HFFc6 (cell line): ENCODE measurements at regions not wholly inside any gene's neighbourhood (a gene's known extent, or its start where the extent isn't known, plus 50 kb on each side); places are given as distances from the start of the nearest gene placed in this dataset.

Experiments
- DNase-seq: peaks from one replicate; pipeline ENCODE4 v3.0.0-alpha.2; 2018
- H3K27ac Mint-ChIP-seq: 2 replicates; pipeline ENCODE4 v1.8.0; 2020; ENCODE audit warnings: mild to moderate bottlenecking, mixed read lengths
- H3K27me3 Mint-ChIP-seq: 2 replicates; pipeline ENCODE4 v1.8.0; 2021; ENCODE audit warnings: mild to moderate bottlenecking, moderate library complexity, mixed read lengths; ENCODE audit not compliant: insufficient read depth
- H3K36me3 Mint-ChIP-seq: 2 replicates; pipeline ENCODE4 v1.8.0; 2021; ENCODE audit warnings: low read depth, mixed read lengths
- H3K4me1 Mint-ChIP-seq: 2 replicates; pipeline ENCODE4 v1.8.0; 2020; ENCODE audit warnings: low read depth, mixed read lengths
- H3K4me3 Mint-ChIP-seq: 2 replicates; pipeline ENCODE4 v1.8.0; 2020; ENCODE audit warnings: mild to moderate bottlenecking, moderate library complexity, mixed read lengths
- H3K9me3 Mint-ChIP-seq: 2 replicates; pipeline ENCODE4 v1.8.0; 2020; ENCODE audit warnings: mild to moderate bottlenecking, mixed read lengths
- TF ChIP-seq, protein P1 (sequence below): fragments of 200-600 bp; sonication (generic); IDR thresholded peaks from 2 replicates; pipeline ENCODE4 v1.5.0; 2021; ENCODE audit warnings: antibody characterized with exemption, mild to moderate bottlenecking

GRCh38 chr9:16315720-16316119, 554.8 kb downstream of the BNC2 start:
- Mint-ChIP-seq H3K4me3 (no peak overlapping the region), H3K9me3 (no peaks in the 10 kb centered on the region), H3K27ac (no peak overlapping the region), H3K4me1 (no peaks in the 10 kb centered on the region; the same call in 1 of the 2 replicates), H3K27me3 (peaks cover 9% of the 10 kb centered on the region), H3K36me3 (no peaks in the 10 kb centered on the region)
- TF ChIP-seq, protein P1, sequence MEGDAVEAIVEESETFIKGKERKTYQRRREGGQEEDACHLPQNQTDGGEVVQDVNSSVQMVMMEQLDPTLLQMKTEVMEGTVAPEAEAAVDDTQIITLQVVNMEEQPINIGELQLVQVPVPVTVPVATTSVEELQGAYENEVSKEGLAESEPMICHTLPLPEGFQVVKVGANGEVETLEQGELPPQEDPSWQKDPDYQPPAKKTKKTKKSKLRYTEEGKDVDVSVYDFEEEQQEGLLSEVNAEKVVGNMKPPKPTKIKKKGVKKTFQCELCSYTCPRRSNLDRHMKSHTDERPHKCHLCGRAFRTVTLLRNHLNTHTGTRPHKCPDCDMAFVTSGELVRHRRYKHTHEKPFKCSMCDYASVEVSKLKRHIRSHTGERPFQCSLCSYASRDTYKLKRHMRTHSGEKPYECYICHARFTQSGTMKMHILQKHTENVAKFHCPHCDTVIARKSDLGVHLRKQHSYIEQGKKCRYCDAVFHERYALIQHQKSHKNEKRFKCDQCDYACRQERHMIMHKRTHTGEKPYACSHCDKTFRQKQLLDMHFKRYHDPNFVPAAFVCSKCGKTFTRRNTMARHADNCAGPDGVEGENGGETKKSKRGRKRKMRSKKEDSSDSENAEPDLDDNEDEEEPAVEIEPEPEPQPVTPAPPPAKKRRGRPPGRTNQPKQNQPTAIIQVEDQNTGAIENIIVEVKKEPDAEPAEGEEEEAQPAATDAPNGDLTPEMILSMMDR: no peak
- no peak for DNase-seq

GRCh38 chr9:16316456-16316855, 554.0 kb downstream of the BNC2 start:
- Mint-ChIP-seq H3K4me1 (peaks cover 7% of the 10 kb centered on the region), H3K36me3 (no peaks in the 10 kb centered on the region), H3K27ac (no peak overlapping the region), H3K4me3 (no peak overlapping the region), H3K9me3 (no peaks in the 10 kb centered on the region), H3K27me3 (peaks cover 9% of the 10 kb centered on the region)
- TF ChIP-seq, protein P1: no peak
- no peak for DNase-seq

DNA sequence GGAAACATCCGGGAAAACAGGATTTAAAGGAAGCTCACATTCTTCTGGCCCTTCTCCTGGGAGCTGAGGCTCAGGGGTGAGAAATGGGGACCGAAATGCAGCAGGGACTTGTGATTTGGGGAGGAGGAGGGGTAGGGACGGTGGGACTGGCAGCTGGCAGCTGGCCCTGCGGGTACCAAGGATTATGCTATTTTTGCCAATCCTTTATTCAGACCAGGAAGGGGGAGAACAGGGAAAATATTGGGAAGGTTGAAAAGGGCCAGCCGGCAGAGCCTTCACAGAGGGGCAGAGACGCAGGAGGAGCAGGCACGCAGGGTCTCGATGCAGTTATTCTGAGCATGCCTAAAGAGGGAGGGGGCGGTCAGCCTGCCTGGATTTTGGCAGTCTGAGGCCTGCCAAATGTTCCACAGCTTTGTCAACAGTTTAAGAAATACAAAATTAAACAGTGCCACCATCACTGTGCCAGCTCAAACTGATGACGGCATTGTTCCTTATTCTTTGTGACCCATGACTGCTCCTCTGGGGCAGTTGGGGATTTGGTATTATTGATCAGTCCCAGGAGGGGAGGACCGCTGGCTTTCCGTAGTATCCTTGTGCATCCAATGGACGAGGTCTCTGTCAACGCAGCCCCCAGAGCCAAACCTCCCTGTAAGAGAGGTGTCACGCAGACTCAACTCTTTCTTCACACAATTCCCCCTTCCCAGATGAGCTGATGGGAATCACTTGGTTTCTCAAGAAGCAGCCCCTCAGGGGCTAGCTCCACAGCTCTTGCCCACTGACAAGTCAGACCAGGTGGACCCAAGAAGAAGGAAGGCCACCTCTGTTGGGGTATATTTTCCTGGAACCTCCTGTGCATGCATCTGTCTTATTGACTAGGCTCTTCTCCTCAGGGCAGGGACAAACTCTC, 553.3 kb downstream of the BNC2 start:
- peaks cover 12% of the 10 kb centered on the region for H3K4me1 Mint-ChIP-seq
- DNase-seq: no peak
- TF ChIP-seq, protein P1: no peak
- H3K36me3 Mint-ChIP-seq: no peaks in the 10 kb centered on the region
- no peaks in the 10 kb centered on the region for H3K9me3 Mint-ChIP-seq
- H3K27me3 Mint-ChIP-seq: peaks cover 5% of the 10 kb centered on the region
- no peak overlapping the region for H3K27ac Mint-ChIP-seq
- H3K4me3 Mint-ChIP-seq: no peak overlapping the region

GRCh38 chr9:16318516-16319060, 551.9 kb downstream of the BNC2 start:
- TF ChIP-seq, protein P1: no peak
- Mint-ChIP-seq H3K27me3 (peaks cover 5% of the 10 kb centered on the region), H3K4me3 (no peak overlapping the region), H3K27ac (no peak overlapping the region), H3K9me3 (no peaks in the 10 kb centered on the region), H3K4me1 (peaks cover 12% of the 10 kb centered on the region), H3K36me3 (peaks cover 4% of the 10 kb centered on the region; the same call in 1 of the 2 replicates)
- no peak for DNase-seq

DNA sequence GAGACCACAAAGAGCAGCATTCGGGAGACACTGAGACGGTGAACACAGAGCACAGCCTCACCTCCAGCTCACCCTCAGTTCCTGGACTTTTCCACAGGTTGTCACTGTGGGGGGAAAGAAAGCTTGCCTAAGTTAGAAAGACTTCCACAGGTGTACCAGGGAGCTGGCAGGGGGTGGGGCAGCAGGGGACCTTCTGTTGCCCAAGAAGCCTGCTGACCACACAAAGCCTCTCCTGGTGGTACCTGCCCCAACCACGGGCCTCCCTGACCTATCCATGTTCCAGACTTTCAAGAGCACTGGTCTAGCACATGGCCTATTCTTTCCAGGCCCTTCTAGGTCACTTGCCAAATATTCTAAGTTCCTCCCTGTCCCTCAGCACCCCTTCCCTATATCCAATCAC, 550.8 kb downstream of the BNC2 start:
- Mint-ChIP-seq H3K4me1 (peaks cover 12% of the 10 kb centered on the region), H3K4me3 (no peak overlapping the region), H3K27me3 (peaks cover 5% of the 10 kb centered on the region), H3K9me3 (no peaks in the 10 kb centered on the region), H3K36me3 (peaks cover 4% of the 10 kb centered on the region; the same call in 1 of the 2 replicates), H3K27ac (no peak overlapping the region)
- TF ChIP-seq, protein P1: no peak
- no peak for DNase-seq
